ENCODE measurements at regions not wholly inside any gene's neighbourhood (a gene's known extent, or its start where the extent isn't known, plus 50 kb on each side); places are given as distances from the start of the nearest gene placed in this dataset.

GRCh38 chr14:66315548-66315947 lies 170.6 kb upstream of the CCDC196 start:
- TF ChIP-seq, protein P1, sequence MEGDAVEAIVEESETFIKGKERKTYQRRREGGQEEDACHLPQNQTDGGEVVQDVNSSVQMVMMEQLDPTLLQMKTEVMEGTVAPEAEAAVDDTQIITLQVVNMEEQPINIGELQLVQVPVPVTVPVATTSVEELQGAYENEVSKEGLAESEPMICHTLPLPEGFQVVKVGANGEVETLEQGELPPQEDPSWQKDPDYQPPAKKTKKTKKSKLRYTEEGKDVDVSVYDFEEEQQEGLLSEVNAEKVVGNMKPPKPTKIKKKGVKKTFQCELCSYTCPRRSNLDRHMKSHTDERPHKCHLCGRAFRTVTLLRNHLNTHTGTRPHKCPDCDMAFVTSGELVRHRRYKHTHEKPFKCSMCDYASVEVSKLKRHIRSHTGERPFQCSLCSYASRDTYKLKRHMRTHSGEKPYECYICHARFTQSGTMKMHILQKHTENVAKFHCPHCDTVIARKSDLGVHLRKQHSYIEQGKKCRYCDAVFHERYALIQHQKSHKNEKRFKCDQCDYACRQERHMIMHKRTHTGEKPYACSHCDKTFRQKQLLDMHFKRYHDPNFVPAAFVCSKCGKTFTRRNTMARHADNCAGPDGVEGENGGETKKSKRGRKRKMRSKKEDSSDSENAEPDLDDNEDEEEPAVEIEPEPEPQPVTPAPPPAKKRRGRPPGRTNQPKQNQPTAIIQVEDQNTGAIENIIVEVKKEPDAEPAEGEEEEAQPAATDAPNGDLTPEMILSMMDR (conservative IDR thresholded peaks at IDR 0.05) = peak; percentile 26
- TF ChIP-seq ZFX (IDR thresholded peaks at IDR 0.05) = no peak
